K562 (cell line): ENCODE measurements at regions not wholly inside any gene's neighbourhood (a gene's known extent, or its start where the extent isn't known, plus 50 kb on each side); places are given as distances from the start of the nearest gene placed in this dataset.

Experiments
- CREB1 ChIP-seq, 2 experiments: sonication (generic) in 1 of 2; formaldehyde crosslinking in 1 of 2; IDR thresholded peaks; 2 replicates each; pipeline versions ENCODE4 v1.6.1 to v1.8.0; 2012 to 2022; ENCODE audit warnings: inconsistent platforms in 1 of 2, mild to moderate bottlenecking in 1 of 2, missing genetic modification reagents in 1 of 2, moderate library complexity in 1 of 2
- EZH2 ChIP-seq: IDR thresholded peaks from 2 replicates; pipeline ENCODE4 v1.6.1; 2012; ENCODE audit warnings: low read depth, mild to moderate bottlenecking, inconsistent platforms, low read length, borderline replicate concordance
- IRF2 ChIP-seq: sonication (generic); formaldehyde crosslinking; IDR thresholded peaks from 2 replicates; pipeline ENCODE4 v1.8.1; 2022; ENCODE audit warnings: mild to moderate bottlenecking, missing genetic modification reagents
- SRSF3 ChIP-seq: fragments of 200-400 bp; formaldehyde crosslinking; IDR thresholded peaks from 2 replicates; pipeline ENCODE4 v1.6.1; 2016; ENCODE audit warnings: mild to moderate bottlenecking, low read length, moderate library complexity; ENCODE audit not compliant: insufficient read depth
- TAF1 ChIP-seq: IDR thresholded peaks from 2 replicates; pipeline ENCODE4 v1.6.1; 2011; ENCODE audit warnings: mild to moderate bottlenecking, low read length, moderate library complexity; ENCODE audit not compliant: insufficient read depth, control insufficient read depth, severe bottlenecking; ENCODE audit errors: extremely low read depth
- ZKSCAN8 ChIP-seq: fragments of 200-800 bp; sonication (Bioruptor generic); IDR thresholded peaks from 2 replicates; pipeline ENCODE4 v1.6.1; 2016; ENCODE audit warnings: missing genetic modification characterization, missing compliant biosample characterization
- ZNF224 ChIP-seq: sonication (generic); formaldehyde crosslinking; IDR thresholded peaks from 2 replicates; pipeline ENCODE4 v1.8.0; 2022; ENCODE audit warnings: mild to moderate bottlenecking, missing genetic modification reagents
- TF ChIP-seq, protein P1 (sequence below): fragments of 250-450 bp; sonication (Bioruptor Pico); IDR thresholded peaks from 2 replicates; pipeline ENCODE4 v1.9.0; 2021; ENCODE audit warnings: mild to moderate bottlenecking
- TF ChIP-seq, protein P2 (sequence below), 3 experiments: IDR thresholded peaks in 2 of 3; conservative IDR thresholded peaks in 1 of 3; 2 replicates each; pipeline ENCODE4 v1.5.1; 2011 to 2012; ENCODE audit warnings: low read length in 3 of 3, mild to moderate bottlenecking in 3 of 3, control low read depth in 2 of 3, improper control_type of control experiment in 1 of 3, inconsistent platforms in 1 of 3, low read depth in 1 of 3, mixed read lengths in 1 of 3, moderate library complexity in 1 of 3; ENCODE audit not compliant: insufficient read depth in 2 of 3
- TF ChIP-seq, protein P3 (sequence below): sonication (generic); formaldehyde crosslinking; IDR thresholded peaks from 2 replicates; pipeline ENCODE4 v1.8.0; 2022; ENCODE audit warnings: mild to moderate bottlenecking, missing genetic modification reagents, borderline replicate concordance

DNA sequence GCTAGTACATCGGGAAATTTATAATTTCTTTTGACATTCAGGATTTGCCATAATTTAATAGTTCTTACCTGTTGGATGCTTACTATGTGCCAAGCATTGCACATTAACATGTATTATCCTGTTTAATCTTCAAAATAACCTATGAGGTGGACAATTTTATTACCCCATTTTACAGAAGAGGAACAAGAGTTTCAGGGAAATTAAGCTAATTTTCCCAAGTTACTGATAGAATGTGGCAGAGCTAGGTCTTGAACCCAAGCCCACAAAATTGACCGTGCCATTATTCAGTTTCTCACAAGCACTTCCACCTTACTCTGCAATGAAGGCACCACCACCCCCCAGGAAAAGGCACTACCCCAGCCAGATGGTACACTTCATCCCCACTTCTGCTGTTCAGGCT is 161.1 kb upstream of the PLEKHG7 start:
- TF ChIP-seq CREB1 (IDR thresholded peaks at IDR 0.05) (no peak), CREB1 (CRISPR knock-in tag; IDR thresholded peaks at IDR 0.05) (no peak), TAF1 (no peak), EZH2 (no peak), ZNF224 (CRISPR knock-in tag) (no peak), IRF2 (CRISPR knock-in tag) (no peak), ZKSCAN8 (no peak), SRSF3 (no peak)
- TF ChIP-seq, protein P1, sequence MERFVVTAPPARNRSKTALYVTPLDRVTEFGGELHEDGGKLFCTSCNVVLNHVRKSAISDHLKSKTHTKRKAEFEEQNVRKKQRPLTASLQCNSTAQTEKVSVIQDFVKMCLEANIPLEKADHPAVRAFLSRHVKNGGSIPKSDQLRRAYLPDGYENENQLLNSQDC (CRISPR knock-in tag) = no peak
- TF ChIP-seq, protein P2, sequence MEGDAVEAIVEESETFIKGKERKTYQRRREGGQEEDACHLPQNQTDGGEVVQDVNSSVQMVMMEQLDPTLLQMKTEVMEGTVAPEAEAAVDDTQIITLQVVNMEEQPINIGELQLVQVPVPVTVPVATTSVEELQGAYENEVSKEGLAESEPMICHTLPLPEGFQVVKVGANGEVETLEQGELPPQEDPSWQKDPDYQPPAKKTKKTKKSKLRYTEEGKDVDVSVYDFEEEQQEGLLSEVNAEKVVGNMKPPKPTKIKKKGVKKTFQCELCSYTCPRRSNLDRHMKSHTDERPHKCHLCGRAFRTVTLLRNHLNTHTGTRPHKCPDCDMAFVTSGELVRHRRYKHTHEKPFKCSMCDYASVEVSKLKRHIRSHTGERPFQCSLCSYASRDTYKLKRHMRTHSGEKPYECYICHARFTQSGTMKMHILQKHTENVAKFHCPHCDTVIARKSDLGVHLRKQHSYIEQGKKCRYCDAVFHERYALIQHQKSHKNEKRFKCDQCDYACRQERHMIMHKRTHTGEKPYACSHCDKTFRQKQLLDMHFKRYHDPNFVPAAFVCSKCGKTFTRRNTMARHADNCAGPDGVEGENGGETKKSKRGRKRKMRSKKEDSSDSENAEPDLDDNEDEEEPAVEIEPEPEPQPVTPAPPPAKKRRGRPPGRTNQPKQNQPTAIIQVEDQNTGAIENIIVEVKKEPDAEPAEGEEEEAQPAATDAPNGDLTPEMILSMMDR (IDR thresholded peaks at IDR 0.05 in 2 of 3, conservative IDR thresholded peaks at IDR 0.05 in 1 of 3; ENCODE audit: insufficient read depth in 2 of 3, low read depth in 1 of 3, low read length in 3 of 3) = no peak
- TF ChIP-seq, protein P3, sequence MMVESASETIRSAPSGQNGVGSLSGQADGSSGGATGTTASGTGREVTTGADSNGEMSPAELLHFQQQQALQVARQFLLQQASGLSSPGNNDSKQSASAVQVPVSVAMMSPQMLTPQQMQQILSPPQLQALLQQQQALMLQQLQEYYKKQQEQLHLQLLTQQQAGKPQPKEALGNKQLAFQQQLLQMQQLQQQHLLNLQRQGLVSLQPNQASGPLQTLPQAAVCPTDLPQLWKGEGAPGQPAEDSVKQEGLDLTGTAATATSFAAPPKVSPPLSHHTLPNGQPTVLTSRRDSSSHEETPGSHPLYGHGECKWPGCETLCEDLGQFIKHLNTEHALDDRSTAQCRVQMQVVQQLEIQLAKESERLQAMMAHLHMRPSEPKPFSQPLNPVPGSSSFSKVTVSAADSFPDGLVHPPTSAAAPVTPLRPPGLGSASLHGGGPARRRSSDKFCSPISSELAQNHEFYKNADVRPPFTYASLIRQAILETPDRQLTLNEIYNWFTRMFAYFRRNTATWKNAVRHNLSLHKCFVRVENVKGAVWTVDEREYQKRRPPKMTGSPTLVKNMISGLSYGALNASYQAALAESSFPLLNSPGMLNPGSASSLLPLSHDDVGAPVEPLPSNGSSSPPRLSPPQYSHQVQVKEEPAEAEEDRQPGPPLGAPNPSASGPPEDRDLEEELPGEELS (CRISPR knock-in tag) = no peak
